ENCODE measurements at regions not wholly inside any gene's neighbourhood (a gene's known extent, or its start where the extent isn't known, plus 50 kb on each side); places are given as distances from the start of the nearest gene placed in this dataset.

DNA sequence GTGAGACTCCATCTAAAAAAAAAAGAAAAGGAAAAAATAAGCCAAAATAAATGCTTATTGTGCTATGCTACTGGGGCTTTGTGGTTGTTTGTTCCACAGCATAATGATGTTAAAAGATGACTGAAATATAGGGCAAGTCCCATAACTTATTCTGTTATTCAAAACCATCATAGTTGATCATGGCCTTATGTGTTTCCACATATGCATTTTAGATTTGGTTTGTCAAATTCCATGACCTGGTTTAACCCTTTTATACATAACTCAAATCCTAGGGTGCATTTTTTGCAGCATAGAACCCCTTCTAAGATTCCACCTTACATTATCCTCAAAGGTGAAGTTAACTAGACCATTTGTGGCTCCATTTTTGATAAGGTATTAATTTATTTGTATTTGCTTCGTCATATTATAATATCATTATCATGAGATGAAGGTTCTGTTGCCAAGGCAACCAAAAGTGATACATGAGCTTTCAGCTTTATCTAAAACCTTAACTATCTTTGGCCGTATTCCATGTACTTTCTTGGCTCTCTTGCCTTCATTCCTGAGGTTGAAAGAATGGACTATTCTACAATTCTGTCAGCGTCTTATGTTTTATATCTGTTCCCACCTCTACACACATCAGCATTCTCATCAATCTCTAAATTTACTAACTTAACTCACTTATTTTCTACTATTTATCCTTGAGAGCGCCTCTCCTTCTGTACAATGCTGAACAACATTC, 138.7 kb upstream of the DYRK2 start:
- H3K27me3 Mint-ChIP-seq (ENCODE audit: low read depth) = peaks cover 21% of the 10 kb centered on the region
- no peaks in the 10 kb centered on the region for H3K36me3 Mint-ChIP-seq (ENCODE audit: low read depth)
- H3K27ac Mint-ChIP-seq = no peak overlapping the region
- no peak for DNase-seq (ENCODE audit: low spot score)
- no peak overlapping the region for H3K4me3 Mint-ChIP-seq
- H3K9me3 Mint-ChIP-seq = no peaks in the 10 kb centered on the region
- peaks cover 10% of the 10 kb centered on the region for H3K4me1 Mint-ChIP-seq (ENCODE audit: low read depth)

DNA sequence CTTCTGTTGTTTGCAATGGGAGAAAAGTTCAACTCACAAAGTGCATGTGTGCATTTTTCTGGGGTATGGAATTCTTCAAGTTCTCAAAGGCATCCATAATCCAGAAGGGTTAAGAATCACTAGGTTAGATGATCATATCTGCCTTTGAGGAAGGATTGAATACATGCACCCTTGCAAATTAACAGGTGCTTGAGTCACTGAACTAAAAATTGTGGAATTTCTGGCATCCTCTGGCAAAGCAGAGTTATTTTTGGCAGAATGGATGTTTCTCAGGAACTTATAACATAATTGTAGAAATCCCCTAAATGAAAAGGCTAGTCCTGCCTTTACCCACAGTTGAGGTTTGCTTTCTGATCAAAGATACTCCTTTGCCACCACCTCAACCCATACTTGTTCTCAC, 136.5 kb upstream of the DYRK2 start:
- Mint-ChIP-seq H3K4me3 (no peak overlapping the region), H3K4me1 (ENCODE audit: low read depth) (peaks cover 29% of the 10 kb centered on the region), H3K27me3 (ENCODE audit: low read depth) (peaks cover 25% of the 10 kb centered on the region), H3K27ac (no peak overlapping the region), H3K36me3 (ENCODE audit: low read depth) (no peaks in the 10 kb centered on the region), H3K9me3 (no peaks in the 10 kb centered on the region)
- DNase-seq (ENCODE audit: low spot score) = no peak

DNA sequence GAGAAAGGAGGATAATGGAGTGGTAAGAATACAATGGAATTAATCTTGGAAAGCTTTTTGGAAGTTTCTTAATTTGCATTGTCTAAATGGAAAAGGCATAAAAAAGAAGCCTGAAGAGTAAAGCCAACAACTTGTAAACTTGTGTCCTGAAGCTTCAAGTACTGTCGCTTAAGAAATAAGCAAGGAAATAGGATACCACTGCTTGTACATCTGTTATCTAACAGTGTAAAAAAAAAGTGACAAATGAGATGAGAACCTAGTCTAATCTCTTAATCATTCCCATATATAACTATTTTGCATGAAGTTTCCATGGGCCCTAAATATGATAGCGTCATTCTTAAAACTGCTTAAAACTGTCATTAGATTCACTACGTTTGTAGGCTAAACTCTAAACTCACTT, 134.0 kb upstream of the DYRK2 start:
- no peaks in the 10 kb centered on the region for H3K9me3 Mint-ChIP-seq
- H3K4me3 Mint-ChIP-seq = no peak overlapping the region
- peaks cover 31% of the 10 kb centered on the region for H3K4me1 Mint-ChIP-seq (ENCODE audit: low read depth)

DNA sequence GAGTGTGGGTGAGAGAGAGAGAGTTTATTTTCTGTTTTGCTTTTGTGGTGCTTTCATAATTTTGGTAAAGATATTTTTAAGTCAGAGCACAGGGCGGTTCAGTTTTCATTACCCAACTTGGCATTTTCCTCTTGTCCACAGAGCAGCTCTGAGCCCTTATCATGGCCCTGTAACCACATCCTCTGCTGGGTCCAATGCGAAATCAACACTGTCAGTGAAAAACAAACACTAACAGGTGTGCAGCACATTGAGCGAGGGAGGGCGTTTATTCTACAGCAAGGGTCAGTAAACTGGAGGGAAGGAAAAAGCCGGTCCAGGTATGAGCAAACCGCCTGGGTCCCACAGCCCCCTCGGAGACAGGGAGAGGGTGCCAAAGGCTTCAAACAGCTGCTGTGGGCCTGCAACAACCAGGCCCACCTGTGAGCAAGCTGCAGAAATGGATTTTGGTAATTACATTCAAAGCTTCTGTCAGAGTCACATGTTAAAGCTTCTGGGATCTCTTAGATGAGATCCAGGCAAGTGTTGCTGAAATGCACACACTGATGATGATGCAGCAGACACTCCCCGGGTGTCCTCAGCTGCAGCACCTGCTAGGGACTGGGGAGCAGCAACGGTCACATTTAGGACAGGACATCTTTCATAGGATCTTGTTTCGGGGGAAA, 132.7 kb upstream of the DYRK2 start:
- Mint-ChIP-seq H3K4me1 (ENCODE audit: low read depth) (peaks cover 31% of the 10 kb centered on the region), H3K27ac (peak overlapping the region; percentile 76), H3K9me3 (no peaks in the 10 kb centered on the region), H3K4me3 (peak overlapping the region; percentile 59), H3K36me3 (ENCODE audit: low read depth) (no peaks in the 10 kb centered on the region), H3K27me3 (ENCODE audit: low read depth) (peaks cover 24% of the 10 kb centered on the region)
- peak; percentile 19 for DNase-seq (ENCODE audit: low spot score)

More for the DNA sequence above, 134.0 kb upstream of the DYRK2 start:
- no peak for DNase-seq (ENCODE audit: low spot score)
- H3K27me3 Mint-ChIP-seq (ENCODE audit: low read depth) = peaks cover 27% of the 10 kb centered on the region
- H3K27ac Mint-ChIP-seq = no peak overlapping the region
- H3K36me3 Mint-ChIP-seq (ENCODE audit: low read depth) = no peaks in the 10 kb centered on the region

DNA sequence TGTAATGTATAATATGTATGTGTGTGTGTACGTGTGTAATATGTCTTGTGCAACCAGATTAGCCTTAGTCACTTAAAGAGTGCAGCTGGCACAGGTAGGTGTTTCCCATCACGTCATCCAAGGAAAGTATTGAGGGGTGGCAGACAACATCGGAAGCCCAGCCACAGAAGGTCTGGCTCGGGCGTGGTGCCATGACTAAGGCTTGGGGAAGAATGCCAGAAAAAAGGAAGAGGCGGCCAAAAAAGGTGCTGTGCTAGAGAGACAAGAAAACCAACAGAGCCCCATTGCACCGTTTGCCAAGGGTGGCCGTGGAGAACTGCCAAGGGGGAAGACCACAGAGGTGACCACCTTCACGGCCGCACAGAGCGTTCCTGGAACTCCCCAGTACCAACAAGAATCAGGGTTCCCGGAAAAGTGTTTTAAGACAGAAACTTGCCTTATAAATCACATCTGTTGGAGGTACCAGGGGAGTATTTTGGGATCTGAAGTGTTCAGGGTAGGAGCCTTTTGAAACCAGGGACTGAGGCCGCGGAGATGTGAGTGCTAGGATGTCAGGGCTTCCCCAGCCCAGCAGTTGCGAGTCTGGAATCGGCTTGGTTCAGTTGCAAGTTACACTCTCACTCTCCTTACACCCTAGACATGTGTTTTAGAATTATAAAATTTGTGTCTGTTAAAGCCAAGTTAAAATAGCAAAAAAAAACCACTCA, 131.2 kb upstream of the DYRK2 start:
- Mint-ChIP-seq H3K36me3 (ENCODE audit: low read depth) (no peaks in the 10 kb centered on the region), H3K9me3 (no peaks in the 10 kb centered on the region), H3K4me1 (ENCODE audit: low read depth) (peaks cover 30% of the 10 kb centered on the region), H3K27ac (peak overlapping the region; percentile 13), H3K27me3 (ENCODE audit: low read depth) (peaks cover 25% of the 10 kb centered on the region), H3K4me3 (no peak overlapping the region)
- DNase-seq (ENCODE audit: low spot score) = no peak

DNA sequence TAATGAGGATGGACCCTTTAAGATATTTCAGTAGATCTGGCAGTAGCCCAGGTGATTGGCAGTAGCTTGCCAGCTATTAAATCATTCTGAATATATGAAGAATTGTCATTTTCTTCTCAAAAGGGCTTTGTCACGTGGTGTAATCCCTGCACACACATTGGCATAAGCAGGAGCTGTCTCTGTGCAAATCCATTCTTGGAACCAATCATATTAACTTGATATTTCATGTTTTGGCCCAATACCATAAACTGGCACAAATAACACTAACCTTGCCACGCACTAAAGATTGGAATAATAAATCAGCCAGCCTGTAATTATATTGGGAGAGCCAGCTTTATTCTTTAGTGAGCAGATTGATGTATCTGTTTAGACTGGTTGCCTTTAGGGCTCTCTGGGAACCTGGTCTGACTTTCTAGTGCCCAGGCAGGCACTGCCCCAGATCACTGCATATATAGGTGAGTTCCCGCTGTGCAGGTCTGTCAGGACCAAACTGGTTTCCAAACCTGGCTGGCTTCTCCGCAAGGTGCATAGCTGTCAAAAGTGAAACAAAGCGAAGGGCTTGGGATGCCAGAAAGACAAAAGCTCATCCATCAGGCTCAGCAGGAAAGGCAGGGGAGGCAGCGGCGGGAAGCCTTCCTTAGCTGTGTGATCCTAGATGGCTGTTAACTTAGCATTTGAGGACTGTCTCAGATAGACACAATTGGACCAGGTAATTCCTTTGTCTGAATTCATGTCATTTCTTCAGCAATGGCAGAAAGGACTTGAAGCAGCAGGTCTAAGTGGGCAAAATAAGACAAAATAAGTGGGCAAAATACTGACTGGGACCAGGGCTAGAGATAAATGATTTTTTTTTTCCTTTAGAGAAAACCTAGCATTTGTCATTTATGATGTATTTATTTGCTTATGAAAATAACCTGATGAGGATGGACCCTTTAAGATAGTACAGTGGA, 128.8 kb upstream of the DYRK2 start:
- Mint-ChIP-seq H3K36me3 (ENCODE audit: low read depth) (no peaks in the 10 kb centered on the region), H3K27ac (no peak overlapping the region), H3K4me1 (ENCODE audit: low read depth) (peaks cover 22% of the 10 kb centered on the region), H3K9me3 (no peaks in the 10 kb centered on the region), H3K4me3 (no peak overlapping the region), H3K27me3 (ENCODE audit: low read depth) (peaks cover 20% of the 10 kb centered on the region)
- no peak for DNase-seq (ENCODE audit: low spot score)

DNA sequence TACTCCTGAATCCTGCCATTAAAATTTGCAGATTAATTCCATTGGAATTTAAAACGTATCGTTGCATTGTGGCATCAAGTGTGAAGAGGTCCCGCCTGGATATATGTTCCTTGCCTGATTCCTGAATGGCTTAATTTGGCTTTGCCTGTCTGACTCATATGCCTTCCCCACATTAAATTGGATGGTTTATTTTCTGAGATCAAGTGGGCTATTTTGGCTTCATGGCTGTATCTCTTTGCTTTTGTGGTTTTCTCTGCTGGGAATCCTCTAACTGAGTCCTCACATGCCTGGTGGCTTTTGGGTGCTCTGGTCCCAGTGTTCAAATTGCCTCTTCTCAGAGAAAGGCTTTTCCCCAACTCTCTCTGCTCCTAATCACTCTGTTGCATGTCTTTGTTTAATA, 127.9 kb upstream of the DYRK2 start:
- no peak for DNase-seq (ENCODE audit: low spot score)
- Mint-ChIP-seq H3K4me3 (no peak overlapping the region), H3K27ac (no peak overlapping the region), H3K9me3 (no peaks in the 10 kb centered on the region), H3K4me1 (ENCODE audit: low read depth) (peaks cover 14% of the 10 kb centered on the region), H3K27me3 (ENCODE audit: low read depth) (peaks cover 17% of the 10 kb centered on the region), H3K36me3 (ENCODE audit: low read depth) (no peaks in the 10 kb centered on the region)

DNA sequence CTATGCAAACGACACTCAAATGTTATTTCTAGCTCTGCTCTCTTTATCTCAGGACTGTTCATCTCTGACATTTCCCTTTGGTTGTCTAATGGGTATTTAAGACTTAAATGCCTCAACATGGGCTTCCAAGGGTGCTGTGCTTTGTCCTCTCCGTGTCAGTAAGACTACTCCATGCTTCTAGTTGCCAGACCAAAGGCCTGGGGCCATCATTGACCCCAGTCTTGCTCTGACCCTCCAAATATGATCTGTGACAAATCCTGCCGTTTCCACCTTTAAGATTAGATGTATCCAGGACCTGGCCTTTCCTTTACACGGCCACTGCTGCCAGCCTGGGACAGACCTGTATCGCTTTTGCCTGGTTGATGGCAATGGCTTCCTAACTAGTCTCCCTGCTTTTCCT, 126.3 kb upstream of the DYRK2 start:
- Mint-ChIP-seq H3K4me1 (ENCODE audit: low read depth) (peaks cover under 1% of the 10 kb centered on the region), H3K27ac (no peak overlapping the region), H3K4me3 (no peak overlapping the region)

DNA sequence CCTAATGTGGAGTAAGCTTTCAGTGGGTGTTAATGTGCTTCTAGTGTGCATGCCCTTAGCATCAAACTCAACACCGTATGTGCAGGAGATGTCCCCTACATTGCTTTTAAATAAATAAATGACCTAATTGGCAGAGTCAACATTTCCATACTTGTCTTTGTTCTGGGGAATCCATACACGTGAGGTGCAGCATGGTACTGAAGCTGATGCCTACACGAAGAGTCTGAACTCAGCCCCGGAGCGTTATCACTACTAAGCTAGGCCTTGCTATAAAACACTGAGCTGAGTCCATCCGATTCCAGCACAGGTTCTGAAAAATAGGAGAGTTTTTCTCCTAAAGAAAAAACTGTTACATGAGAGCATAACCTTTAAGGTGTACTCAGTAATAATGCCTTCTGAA, 125.0 kb upstream of the DYRK2 start:
- Mint-ChIP-seq H3K4me1 (ENCODE audit: low read depth) (no peaks in the 10 kb centered on the region), H3K36me3 (ENCODE audit: low read depth) (no peaks in the 10 kb centered on the region), H3K27ac (no peak overlapping the region), H3K27me3 (ENCODE audit: low read depth) (peaks cover 14% of the 10 kb centered on the region), H3K4me3 (no peak overlapping the region), H3K9me3 (no peaks in the 10 kb centered on the region)
- no peak for DNase-seq (ENCODE audit: low spot score)

More for the DNA sequence above, 126.3 kb upstream of the DYRK2 start:
- no peaks in the 10 kb centered on the region for H3K9me3 Mint-ChIP-seq
- no peak for DNase-seq (ENCODE audit: low spot score)
- H3K36me3 Mint-ChIP-seq (ENCODE audit: low read depth) = no peaks in the 10 kb centered on the region
- H3K27me3 Mint-ChIP-seq (ENCODE audit: low read depth) = peaks cover 14% of the 10 kb centered on the region

DNA sequence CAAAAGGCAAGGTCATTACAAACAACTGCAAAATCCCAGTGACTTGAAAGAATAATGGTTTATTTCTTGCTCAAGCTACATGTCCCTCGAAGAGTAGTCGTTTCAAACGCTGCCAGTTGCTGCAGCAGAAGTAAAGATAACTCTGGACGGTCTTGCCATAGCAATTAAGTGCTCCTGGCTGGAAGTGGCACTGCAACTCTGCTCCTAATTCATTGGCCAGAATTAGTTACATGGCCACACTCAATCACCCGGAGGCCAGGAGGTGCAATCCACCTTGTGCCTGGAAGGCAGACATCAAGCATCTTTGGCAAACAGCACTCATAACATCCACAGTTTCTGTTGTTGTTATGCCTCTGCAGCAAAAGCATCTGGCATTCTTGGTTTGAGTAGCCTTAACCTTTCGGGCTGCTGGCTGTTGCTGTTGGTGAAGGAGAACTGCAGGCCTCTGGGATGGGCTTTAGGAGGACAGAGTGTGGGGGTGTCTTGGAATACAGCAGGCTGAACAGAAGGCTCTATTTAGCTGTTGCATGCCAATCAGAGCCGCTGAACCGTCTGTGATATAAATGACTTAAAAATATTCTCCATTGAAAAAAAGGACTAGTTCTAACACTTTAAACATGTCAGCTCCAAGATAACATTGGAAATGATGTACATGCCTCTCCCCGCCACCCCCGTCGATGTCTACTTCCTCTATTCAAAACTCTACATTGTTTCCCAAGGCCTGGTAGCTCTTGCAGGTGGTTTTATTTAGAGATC, 123.5 kb upstream of the DYRK2 start:
- Mint-ChIP-seq H3K4me1 (ENCODE audit: low read depth) (no peaks in the 10 kb centered on the region), H3K9me3 (no peaks in the 10 kb centered on the region), H3K4me3 (no peak overlapping the region), H3K27ac (no peak overlapping the region), H3K36me3 (ENCODE audit: low read depth) (no peaks in the 10 kb centered on the region), H3K27me3 (ENCODE audit: low read depth) (peaks cover 12% of the 10 kb centered on the region)
- DNase-seq (ENCODE audit: low spot score) = no peak

DNA sequence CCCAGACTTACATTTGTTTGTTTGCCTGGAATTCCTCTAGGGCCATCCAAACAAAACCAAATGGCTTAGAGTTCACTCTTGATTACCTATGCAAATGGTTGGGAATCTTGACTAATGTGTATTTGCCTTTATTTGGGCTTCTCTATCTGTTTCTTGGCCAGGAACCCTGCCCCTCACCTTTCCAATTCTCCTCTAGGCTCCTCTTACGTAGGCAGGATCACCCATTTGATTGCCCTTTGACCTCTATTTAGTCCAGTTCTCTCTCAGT, 123.0 kb upstream of the DYRK2 start:
- DNase-seq (ENCODE audit: low spot score) = no peak
- H3K27ac Mint-ChIP-seq = no peak overlapping the region
- H3K9me3 Mint-ChIP-seq = no peaks in the 10 kb centered on the region
- no peaks in the 10 kb centered on the region for H3K36me3 Mint-ChIP-seq (ENCODE audit: low read depth)
- no peak overlapping the region for H3K4me3 Mint-ChIP-seq
- peaks cover 11% of the 10 kb centered on the region for H3K27me3 Mint-ChIP-seq (ENCODE audit: low read depth)
- H3K4me1 Mint-ChIP-seq (ENCODE audit: low read depth) = no peaks in the 10 kb centered on the region

DNA sequence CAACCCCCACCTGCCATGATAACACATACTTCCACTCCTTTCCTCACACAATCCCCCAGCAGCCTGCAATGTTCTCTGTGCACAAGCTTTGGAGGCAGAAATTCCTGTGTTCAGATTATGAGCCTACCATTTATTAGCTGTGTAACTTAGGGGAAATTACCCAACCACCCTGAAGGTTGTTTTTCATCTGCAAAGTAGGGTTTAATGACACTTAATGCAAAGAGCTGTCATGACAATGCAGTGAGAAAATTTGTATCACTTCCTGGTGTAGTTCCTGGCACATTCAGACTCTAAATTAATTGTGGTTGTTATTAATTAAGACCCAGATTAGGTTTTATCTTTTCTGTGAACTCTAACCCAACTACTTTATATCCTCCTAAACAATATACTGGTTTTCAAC, 122.4 kb upstream of the DYRK2 start:
- Mint-ChIP-seq H3K27me3 (ENCODE audit: low read depth) (peaks cover 8% of the 10 kb centered on the region), H3K4me1 (ENCODE audit: low read depth) (no peaks in the 10 kb centered on the region), H3K27ac (no peak overlapping the region), H3K9me3 (no peaks in the 10 kb centered on the region), H3K4me3 (no peak overlapping the region), H3K36me3 (ENCODE audit: low read depth) (no peaks in the 10 kb centered on the region)
- no peak for DNase-seq (ENCODE audit: low spot score)

DNA sequence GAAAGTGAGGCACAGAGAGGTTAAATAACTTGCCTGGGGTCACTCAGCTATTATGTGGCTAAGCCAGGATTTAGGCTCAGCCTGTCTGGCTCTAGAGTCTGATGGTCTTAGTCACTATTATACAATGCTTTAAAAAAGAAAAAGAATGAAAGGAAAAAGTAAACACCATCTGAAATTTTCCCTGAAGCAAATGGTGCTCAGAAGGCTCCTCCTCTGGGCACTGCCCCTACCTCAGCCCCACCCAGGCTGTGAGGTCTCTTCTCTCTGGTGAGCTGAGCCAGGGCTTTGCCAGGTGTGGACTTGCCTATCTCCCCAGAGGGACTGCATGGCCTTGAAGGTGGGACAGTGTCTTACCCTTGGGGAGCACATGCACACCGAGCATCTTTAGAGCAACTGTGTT, 117.5 kb upstream of the DYRK2 start:
- no peak for DNase-seq (ENCODE audit: low spot score)
- Mint-ChIP-seq H3K27me3 (ENCODE audit: low read depth) (peaks cover 6% of the 10 kb centered on the region), H3K27ac (no peak overlapping the region), H3K36me3 (ENCODE audit: low read depth) (no peaks in the 10 kb centered on the region), H3K4me3 (no peak overlapping the region), H3K9me3 (no peaks in the 10 kb centered on the region), H3K4me1 (ENCODE audit: low read depth) (no peaks in the 10 kb centered on the region)

All from T-helper 2 cell treated with Interferon-gamma antibody and Interleukin-4, amounts not matched to agents 5 μg/mL and 100 μg/mL, for 36 hours (primary cell).